RWPE2 (cell line): ENCODE measurements at regions not wholly inside any gene's neighbourhood (a gene's known extent, or its start where the extent isn't known, plus 50 kb on each side); places are given as distances from the start of the nearest gene placed in this dataset.

Experiments
- ATAC-seq: fragments of 200-7000 bp; cut with Tn5 transposase; 3 replicates; pipeline ENCODE4 v1.9.1; 2021; ENCODE audit warnings: low read depth
- DNase-seq: peaks from one replicate; pipeline ENCODE4 v3.0.0-alpha.2; 2020; ENCODE audit warnings: low spot score
- H3K27ac ChIP-seq: fragments of 450-650 bp; 2 replicates; pipeline ENCODE4 v1.5.1; 2017; ENCODE audit warnings: mild to moderate bottlenecking; ENCODE audit not compliant: poor library complexity, severe bottlenecking
- H3K27me3 ChIP-seq: fragments of 250-450 bp; sonication (Bioruptor Pico); 2 replicates; pipeline ENCODE4 v1.5.1; 2021; ENCODE audit warnings: mild to moderate bottlenecking, moderate library complexity; ENCODE audit not compliant: insufficient read depth, poor library complexity, severe bottlenecking
- H3K36me3 ChIP-seq: fragments of 250-450 bp; sonication (Bioruptor Pico); 2 replicates; pipeline ENCODE4 v1.5.1; 2020; ENCODE audit warnings: low read depth, mild to moderate bottlenecking, moderate library complexity
- H3K4me1 ChIP-seq: fragments of 250-450 bp; sonication (Bioruptor Pico); 2 replicates; pipeline ENCODE4 v1.5.1; 2021; ENCODE audit warnings: mild to moderate bottlenecking, moderate library complexity; ENCODE audit not compliant: insufficient read depth, poor library complexity, severe bottlenecking
- H3K4me3 ChIP-seq: fragments of 250-450 bp; sonication (Bioruptor Pico); 2 replicates; pipeline ENCODE4 v1.5.1; 2021; ENCODE audit warnings: mild to moderate bottlenecking, moderate library complexity; ENCODE audit not compliant: severe bottlenecking
- H3K9me3 ChIP-seq: fragments of 250-450 bp; sonication (Bioruptor Pico); 2 replicates; pipeline ENCODE4 v1.5.1; 2021; ENCODE audit warnings: mild to moderate bottlenecking, moderate library complexity; ENCODE audit not compliant: severe bottlenecking
- CTCF ChIP-seq: fragments of 450-650 bp; IDR thresholded peaks from one replicate; pipeline ENCODE4 v1.5.1; 2017; ENCODE audit warnings: mild to moderate bottlenecking, moderate library complexity; ENCODE audit not compliant: poor library complexity, severe bottlenecking

- ATAC-seq (no peak), DNase-seq (no peak)
- Histone ChIP-seq H3K9me3 (no peaks in the 10 kb centered on the region), H3K27ac (no peak overlapping the region), H3K36me3 (no peaks in the 10 kb centered on the region), H3K4me1 (no peaks in the 10 kb centered on the region), H3K4me3 (no peak overlapping the region), H3K27me3 (no peaks in the 10 kb centered on the region)
- TF ChIP-seq CTCF, result no peak
These were observed 98.1 kb upstream of the RGPD4 start for GRCh38 chr2:107728586-107728985.

- no peak for TF ChIP-seq CTCF
- ATAC-seq (no peak), DNase-seq (no peak)
- Histone ChIP-seq H3K4me1 (no peaks in the 10 kb centered on the region), H3K27me3 (no peaks in the 10 kb centered on the region), H3K4me3 (no peak overlapping the region), H3K9me3 (no peaks in the 10 kb centered on the region), H3K27ac (no peak overlapping the region), H3K36me3 (no peaks in the 10 kb centered on the region)
These were observed 97.3 kb upstream of the RGPD4 start for GRCh38 chr2:107729440-107729839.

- H3K4me1 ChIP-seq, result no peaks in the 10 kb centered on the region
- H3K27ac ChIP-seq, result no peak overlapping the region
- H3K36me3 ChIP-seq, result no peaks in the 10 kb centered on the region
- no peak for TF ChIP-seq CTCF
- ATAC-seq (no peak), DNase-seq (no peak)
- no peaks in the 10 kb centered on the region for H3K27me3 ChIP-seq
- H3K9me3 ChIP-seq, result no peaks in the 10 kb centered on the region
- H3K4me3 ChIP-seq, result no peak overlapping the region
These were observed 95.8 kb upstream of the RGPD4 start for GRCh38 chr2:107730898-107731297.

GRCh38 chr2:107731435-107731834 lies 95.3 kb upstream of the RGPD4 start:
- DNase-seq (no peak), ATAC-seq (no peak)
- Histone ChIP-seq H3K4me3 (no peak overlapping the region), H3K4me1 (no peaks in the 10 kb centered on the region), H3K9me3 (no peaks in the 10 kb centered on the region), H3K36me3 (no peaks in the 10 kb centered on the region), H3K27me3 (no peaks in the 10 kb centered on the region), H3K27ac (no peak overlapping the region)
- no peak for TF ChIP-seq CTCF

GRCh38 chr2:107735201-107735600 lies 91.5 kb upstream of the RGPD4 start:
- no peaks in the 10 kb centered on the region for H3K27me3 ChIP-seq
- H3K27ac ChIP-seq, result no peak overlapping the region
- ATAC-seq (no peak), DNase-seq (no peak)
- H3K4me1 ChIP-seq, result no peaks in the 10 kb centered on the region
- H3K9me3 ChIP-seq, result no peaks in the 10 kb centered on the region
- H3K4me3 ChIP-seq, result no peak overlapping the region
- no peak for TF ChIP-seq CTCF
- H3K36me3 ChIP-seq, result no peaks in the 10 kb centered on the region
